Gastroesophageal sphincter (tissue), 4 donors: ENCODE measurements at regions not wholly inside any gene's neighbourhood (a gene's known extent, or its start where the extent isn't known, plus 50 kb on each side); places are given as distances from the start of the nearest gene placed in this dataset.

Experiments used
- ATAC-seq: fragments of 150-250 bp; one replicate; pipeline ENCODE4 v1.9.1; 2016; ENCODE audit warnings: mild to moderate bottlenecking, moderate library complexity
- H3K27ac ChIP-seq, 4 donors: fragments of 200-600 bp; sonication (generic) in 3 of 4; 1 replicate in 3 of 4; 2 replicates in 1 of 4; pipeline ENCODE4 v1.5.1; 2016 to 2019
- H3K27me3 ChIP-seq: fragments of 200-600 bp; sonication (generic); one replicate; pipeline ENCODE4 v1.5.1; 2019
- H3K36me3 ChIP-seq, 2 donors: fragments of 200-600 bp; sonication (generic); one replicate each; pipeline ENCODE4 v1.5.1; 2019; ENCODE audit warnings: control low read depth in 1 of 2
- H3K4me1 ChIP-seq, 3 donors: fragments of 200-600 bp; sonication (generic); 1 replicate in 2 of 3; 2 replicates in 1 of 3; pipeline ENCODE4 v1.5.1; 2016 to 2019; ENCODE audit warnings: control low read depth in 2 of 3
- H3K4me3 ChIP-seq, 2 donors: fragments of 200-600 bp; sonication (generic); one replicate each; pipeline ENCODE4 v1.5.1; 2019; ENCODE audit warnings: mild to moderate bottlenecking in 1 of 2, moderate library complexity in 1 of 2
- H3K9me3 ChIP-seq, 3 donors: fragments of 200-600 bp; sonication (generic); one replicate each; pipeline ENCODE4 v1.5.1; 2017 to 2019; ENCODE audit warnings: control low read depth in 2 of 3
- CTCF ChIP-seq, 4 experiments: fragments of 200-600 bp in 2 of 4; fragments of 450-650 bp in 2 of 4; sonication (generic) in 1 of 4; IDR thresholded peaks; one replicate each; pipeline ENCODE4 v1.5.1; 2017 to 2019; ENCODE audit warnings: antibody characterized with exemption in 4 of 4, mild to moderate bottlenecking in 2 of 4, moderate library complexity in 2 of 4
- EP300 ChIP-seq: sonication (generic); formaldehyde crosslinking; IDR thresholded peaks from one replicate; pipeline ENCODE4 v1.6.1; 2017; ENCODE audit warnings: antibody characterized with exemption, mild to moderate bottlenecking
- POLR2A ChIP-seq, 2 donors: fragments of 450-650 bp; IDR thresholded peaks; one replicate each; pipeline ENCODE4 v1.6.1; 2017; ENCODE audit warnings: antibody characterized with exemption in 2 of 2, mild to moderate bottlenecking in 2 of 2, moderate library complexity in 1 of 2
- POLR2AphosphoS5 ChIP-seq: sonication (generic); formaldehyde crosslinking; IDR thresholded peaks from one replicate; pipeline ENCODE4 v1.6.1; 2017; ENCODE audit warnings: antibody characterized with exemption
- WGBS, 2 donors: methylation state at CpG; one replicate each; pipeline ENCODE4 v1.1.5; 2018; ENCODE audit warnings: low coverage in 1 of 2; 5-methylcytosine and 5-hydroxymethylcytosine counted together

DNA sequence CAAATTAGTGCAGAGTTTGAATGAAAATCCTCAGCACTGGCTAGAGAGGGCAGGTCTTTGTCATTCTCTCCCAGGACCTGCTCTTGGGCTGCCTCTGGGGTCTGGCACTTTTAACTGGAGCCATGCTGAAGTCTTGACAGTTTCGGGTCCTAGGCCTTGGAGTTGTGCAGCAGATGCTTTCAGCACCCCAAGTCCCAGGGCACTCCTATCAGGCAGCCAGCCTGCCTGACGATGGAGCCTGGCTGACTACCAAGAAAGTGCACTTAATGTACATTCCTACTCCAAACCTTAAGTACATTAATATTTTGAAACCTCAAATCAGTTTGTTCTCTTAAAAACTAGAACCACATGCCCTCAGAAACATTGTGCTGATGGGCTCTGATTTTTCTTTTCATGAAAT, 69.3 kb upstream of the CXCL14 start:
- Histone ChIP-seq H3K9me3 (no peaks in the 10 kb centered on the region), H3K27me3 (no peaks in the 10 kb centered on the region), H3K4me3 (no peak overlapping the region), H3K4me1 (no peaks in the 10 kb centered on the region), H3K27ac (no peak overlapping the region), H3K36me3 (no peaks in the 10 kb centered on the region)
- 40 to 60% methylated on average over 1 of the region's 2 CpGs for WGBS, 2 donors
- TF ChIP-seq EP300 (no peak), CTCF (IDR thresholded peaks at IDR 0.05) (no peak), POLR2A (IDR thresholded peaks at IDR 0.05) (no peak), POLR2AphosphoS5 (no peak)
- ATAC-seq: no peak

DNA sequence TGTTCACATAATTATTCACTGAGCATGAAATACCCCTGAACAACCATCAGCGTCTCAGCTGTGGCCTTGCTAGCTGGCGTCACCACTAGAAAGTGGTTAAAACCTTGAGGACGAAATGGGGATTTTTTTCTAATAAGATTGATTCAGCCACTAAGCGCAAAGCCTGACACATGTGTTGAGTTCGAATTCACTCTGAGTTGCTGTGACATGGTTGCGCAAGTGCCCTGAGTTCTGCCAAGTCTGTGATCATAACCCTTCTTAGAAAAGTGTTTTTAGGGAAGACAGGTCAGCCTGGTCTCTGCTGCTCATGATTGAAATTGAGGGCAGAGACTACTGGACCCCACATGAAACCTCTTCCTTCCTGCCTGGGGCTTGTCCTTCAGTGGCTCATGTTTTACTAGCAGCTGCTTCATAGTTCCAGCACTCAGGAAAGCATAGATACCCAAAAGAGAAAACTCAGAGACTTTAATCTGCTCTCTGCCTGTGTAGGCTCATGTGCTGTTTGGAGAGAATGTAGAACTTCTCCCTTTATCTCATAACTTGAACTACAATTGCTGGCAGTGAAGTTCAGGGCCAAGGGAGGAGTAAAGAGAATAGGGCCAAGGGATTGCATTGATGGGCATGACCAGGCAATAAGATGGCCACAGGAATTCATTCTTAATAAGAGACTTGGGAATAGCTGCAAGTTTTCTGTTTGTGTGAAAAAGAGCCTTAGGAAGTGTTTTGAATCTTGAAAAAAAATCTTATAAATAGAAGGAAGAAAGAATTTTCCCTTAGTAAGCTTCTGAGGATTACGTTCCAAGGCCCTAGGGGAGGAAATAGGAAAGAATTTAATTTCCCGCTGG, 66.8 kb upstream of the CXCL14 start:
- H3K27ac ChIP-seq: no peak overlapping the region
- 81 to 86% methylated on average over 6 to 7 of the region's 8 CpGs for WGBS, 2 donors
- no peak overlapping the region for H3K4me3 ChIP-seq
- no peaks in the 10 kb centered on the region for H3K36me3 ChIP-seq
- ATAC-seq: no peak
- H3K9me3 ChIP-seq: no peaks in the 10 kb centered on the region
- no peaks in the 10 kb centered on the region for H3K27me3 ChIP-seq
- H3K4me1 ChIP-seq: no peaks in the 10 kb centered on the region
- no peak for TF ChIP-seq EP300
- TF ChIP-seq POLR2A (IDR thresholded peaks at IDR 0.05): no peak
- TF ChIP-seq POLR2AphosphoS5: no peak

DNA sequence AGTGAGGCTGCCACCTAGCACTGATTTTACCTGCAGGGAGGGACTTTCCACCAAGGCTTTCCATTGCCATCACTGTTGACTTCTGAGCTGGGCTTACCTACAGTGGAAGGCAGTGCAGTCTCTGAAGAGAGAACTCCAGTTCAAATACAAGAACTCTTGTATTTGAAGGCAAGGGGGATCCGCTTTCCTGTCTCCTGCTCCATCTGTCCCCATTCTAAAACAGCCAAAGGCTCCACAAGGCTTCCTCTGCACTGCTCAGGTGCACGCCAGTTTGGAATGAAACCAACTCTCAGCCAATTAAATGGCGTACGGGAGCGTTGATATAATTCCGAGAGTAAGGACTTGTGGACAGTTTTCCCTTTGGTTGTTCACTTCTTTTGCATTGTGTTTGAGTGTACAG, 66.0 kb upstream of the CXCL14 start:
- WGBS, 2 donors: 88 to 91% methylated on average over 5 to 6 of the region's 6 CpGs
- TF ChIP-seq POLR2A (IDR thresholded peaks at IDR 0.05): no peak
- no peak for TF ChIP-seq EP300
- no peak for TF ChIP-seq CTCF (IDR thresholded peaks at IDR 0.05)
- no peak for TF ChIP-seq POLR2AphosphoS5
- no peak for ATAC-seq
- Histone ChIP-seq H3K4me3 (no peak overlapping the region), H3K4me1 (no peaks in the 10 kb centered on the region), H3K36me3 (no peaks in the 10 kb centered on the region), H3K27ac (no peak overlapping the region), H3K27me3 (no peaks in the 10 kb centered on the region), H3K9me3 (no peaks in the 10 kb centered on the region)

GRCh38 chr5:135643881-135644766, 65.3 kb upstream of the CXCL14 start:
- WGBS, 2 donors: 47 to 54% methylated on average over 4 of the region's 4 CpGs
- H3K4me1 ChIP-seq: no peaks in the 10 kb centered on the region
- H3K27ac ChIP-seq: no peak overlapping the region
- no peaks in the 10 kb centered on the region for H3K27me3 ChIP-seq
- TF ChIP-seq POLR2A (IDR thresholded peaks at IDR 0.05): no peak
- no peak for TF ChIP-seq EP300
- TF ChIP-seq POLR2AphosphoS5: no peak
- no peak for TF ChIP-seq CTCF (IDR thresholded peaks at IDR 0.05)
- H3K36me3 ChIP-seq: no peaks in the 10 kb centered on the region
- no peak for ATAC-seq
- H3K9me3 ChIP-seq: no peaks in the 10 kb centered on the region
- H3K4me3 ChIP-seq: no peak overlapping the region

GRCh38 chr5:135642934-135643333, 64.1 kb upstream of the CXCL14 start:
- Histone ChIP-seq H3K27me3 (no peaks in the 10 kb centered on the region), H3K36me3 (no peaks in the 10 kb centered on the region), H3K27ac (no peak overlapping the region), H3K4me1 (no peaks in the 10 kb centered on the region), H3K9me3 (no peaks in the 10 kb centered on the region), H3K4me3 (no peak overlapping the region)
- ATAC-seq: no peak
- no peak for TF ChIP-seq POLR2AphosphoS5
- WGBS, 2 donors: 100% methylated on average over 1 to 2 of the region's 10 CpGs
